ENCODE measurements at regions not wholly inside any gene's neighbourhood (a gene's known extent, or its start where the extent isn't known, plus 50 kb on each side); places are given as distances from the start of the nearest gene placed in this dataset.

- DNase-seq (ENCODE audit: low read depth): no peak
- H3K4me3 ChIP-seq (ENCODE audit: low read length): no peak overlapping the region
- TF ChIP-seq CTCF (conservative IDR thresholded peaks at IDR 0.05; ENCODE audit: low read depth, low read length): no peak
These were observed 65.9 kb upstream of the KLHL25 start for GRCh38 chr15:85860394-85861161.

GRCh38 chr15:85865070-85865684, 70.5 kb upstream of the KLHL25 start:
- H3K4me3 ChIP-seq (ENCODE audit: low read length): no peak overlapping the region
- peak; percentile 1 for DNase-seq (ENCODE audit: low read depth)
- TF ChIP-seq CTCF (conservative IDR thresholded peaks at IDR 0.05; ENCODE audit: low read depth, low read length): peak; percentile 79

GRCh38 chr15:85867250-85867649, 72.5 kb upstream of the KLHL25 start:
- no peak overlapping the region for H3K4me3 ChIP-seq (ENCODE audit: low read length)
- DNase-seq (ENCODE audit: low read depth): no peak
- TF ChIP-seq CTCF (conservative IDR thresholded peaks at IDR 0.05; ENCODE audit: low read depth, low read length): no peak

- no peak overlapping the region for H3K4me3 ChIP-seq (ENCODE audit: low read length)
- no peak for DNase-seq (ENCODE audit: low read depth)
- no peak for TF ChIP-seq CTCF (conservative IDR thresholded peaks at IDR 0.05; ENCODE audit: low read depth, low read length)
These were observed 74.4 kb upstream of the KLHL25 start for GRCh38 chr15:85869124-85869523.

- H3K4me3 ChIP-seq (ENCODE audit: low read length): no peak overlapping the region
- no peak for TF ChIP-seq CTCF (conservative IDR thresholded peaks at IDR 0.05; ENCODE audit: low read depth, low read length)
- no peak for DNase-seq (ENCODE audit: low read depth)
These were observed 75.7 kb upstream of the KLHL25 start for GRCh38 chr15:85870216-85871014.

- no peak for TF ChIP-seq CTCF (conservative IDR thresholded peaks at IDR 0.05; ENCODE audit: low read depth, low read length)
- no peak overlapping the region for H3K4me3 ChIP-seq (ENCODE audit: low read length)
- no peak for DNase-seq (ENCODE audit: low read depth)
These were observed 76.8 kb upstream of the KLHL25 start for GRCh38 chr15:85871545-85871944.
